ENCODE measurements at regions not wholly inside any gene's neighbourhood (a gene's known extent, or its start where the extent isn't known, plus 50 kb on each side); places are given as distances from the start of the nearest gene placed in this dataset.

DNA sequence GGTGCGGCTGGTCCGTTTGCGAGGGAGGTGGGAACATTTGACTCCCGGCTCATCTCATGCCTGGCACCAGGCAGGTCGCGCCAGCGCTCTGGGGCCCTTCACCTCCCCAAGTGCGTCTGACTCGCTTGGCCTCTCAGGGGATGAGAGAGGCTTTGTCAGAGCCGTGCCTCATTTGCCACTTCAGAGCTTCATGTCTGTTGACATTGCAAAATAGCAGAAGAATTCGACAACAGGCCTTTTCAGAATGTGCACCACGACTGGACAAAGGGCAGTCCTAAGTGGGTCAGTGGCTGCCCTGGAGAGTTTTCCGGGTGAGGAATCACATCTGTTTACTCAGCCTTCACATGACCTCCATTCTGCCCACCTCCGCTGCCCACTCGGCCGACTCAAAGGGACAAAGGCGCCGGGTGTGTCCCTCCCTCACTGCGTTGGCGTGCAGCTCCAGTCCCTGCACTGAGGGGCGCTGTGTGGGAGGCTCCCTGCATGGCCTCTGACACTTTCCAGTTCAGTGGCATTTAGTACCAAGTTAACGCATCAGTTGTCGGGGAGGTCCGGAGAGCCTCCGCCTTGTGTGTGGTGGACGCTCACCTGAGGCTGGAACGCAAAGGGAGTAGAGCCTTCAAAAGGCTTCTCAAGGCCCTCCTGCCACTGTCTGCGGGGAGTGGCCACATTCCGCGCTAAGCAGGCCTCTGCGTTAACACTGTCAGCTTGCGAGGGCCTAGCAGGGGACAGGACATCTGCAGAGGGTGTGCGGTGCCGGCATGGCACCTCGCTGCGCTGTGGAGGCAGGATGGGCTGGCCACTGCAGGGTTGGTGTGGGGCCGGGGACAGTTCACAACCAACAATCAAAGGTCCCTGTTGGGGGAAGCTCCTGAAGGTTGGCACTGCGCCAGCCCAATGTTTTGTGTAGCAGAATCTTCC lies 171.5 kb downstream of the NXNL2 start:
- TF ChIP-seq CTCF (IDR thresholded peaks at IDR 0.05; ENCODE audit: low read depth, low read length, missing input control) (no peak), JUND (IDR thresholded peaks at IDR 0.05) (no peak), NR2F2 (IDR thresholded peaks at IDR 0.05) (no peak), SP1 (IDR thresholded peaks at IDR 0.05) (peak; percentile 50)
- TF ChIP-seq, protein P1, sequence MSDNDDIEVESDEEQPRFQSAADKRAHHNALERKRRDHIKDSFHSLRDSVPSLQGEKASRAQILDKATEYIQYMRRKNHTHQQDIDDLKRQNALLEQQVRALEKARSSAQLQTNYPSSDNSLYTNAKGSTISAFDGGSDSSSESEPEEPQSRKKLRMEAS (IDR thresholded peaks at IDR 0.05) = peak; percentile 23
- TF ChIP-seq, protein P2, sequence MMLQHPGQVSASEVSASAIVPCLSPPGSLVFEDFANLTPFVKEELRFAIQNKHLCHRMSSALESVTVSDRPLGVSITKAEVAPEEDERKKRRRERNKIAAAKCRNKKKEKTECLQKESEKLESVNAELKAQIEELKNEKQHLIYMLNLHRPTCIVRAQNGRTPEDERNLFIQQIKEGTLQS (IDR thresholded peaks at IDR 0.05) = no peak

Measured in liver (tissue), 3 donors.